ENCODE measurements at regions not wholly inside any gene's neighbourhood (a gene's known extent, or its start where the extent isn't known, plus 50 kb on each side); places are given as distances from the start of the nearest gene placed in this dataset.

DNA sequence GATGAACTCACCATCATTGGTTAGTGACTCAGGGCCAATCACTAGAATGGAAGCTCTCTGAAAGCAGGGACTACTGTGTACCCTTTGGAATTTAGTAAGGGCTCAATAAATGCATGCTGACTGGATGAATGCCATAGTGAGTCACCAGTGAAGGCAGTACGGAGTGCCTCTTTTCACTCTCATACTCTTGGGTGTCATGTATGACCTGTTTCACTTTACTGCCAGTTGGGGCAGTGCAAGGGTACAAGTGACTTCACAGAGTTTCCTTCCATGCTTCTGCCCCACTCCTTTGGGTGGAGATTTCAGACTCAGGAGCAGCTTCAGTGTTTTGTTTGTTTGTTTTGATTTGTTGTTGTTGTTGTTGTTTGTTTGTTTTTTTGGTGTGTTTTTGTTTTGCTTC is 57.7 kb downstream of the SOX3 start:
- TF ChIP-seq, protein P1, sequence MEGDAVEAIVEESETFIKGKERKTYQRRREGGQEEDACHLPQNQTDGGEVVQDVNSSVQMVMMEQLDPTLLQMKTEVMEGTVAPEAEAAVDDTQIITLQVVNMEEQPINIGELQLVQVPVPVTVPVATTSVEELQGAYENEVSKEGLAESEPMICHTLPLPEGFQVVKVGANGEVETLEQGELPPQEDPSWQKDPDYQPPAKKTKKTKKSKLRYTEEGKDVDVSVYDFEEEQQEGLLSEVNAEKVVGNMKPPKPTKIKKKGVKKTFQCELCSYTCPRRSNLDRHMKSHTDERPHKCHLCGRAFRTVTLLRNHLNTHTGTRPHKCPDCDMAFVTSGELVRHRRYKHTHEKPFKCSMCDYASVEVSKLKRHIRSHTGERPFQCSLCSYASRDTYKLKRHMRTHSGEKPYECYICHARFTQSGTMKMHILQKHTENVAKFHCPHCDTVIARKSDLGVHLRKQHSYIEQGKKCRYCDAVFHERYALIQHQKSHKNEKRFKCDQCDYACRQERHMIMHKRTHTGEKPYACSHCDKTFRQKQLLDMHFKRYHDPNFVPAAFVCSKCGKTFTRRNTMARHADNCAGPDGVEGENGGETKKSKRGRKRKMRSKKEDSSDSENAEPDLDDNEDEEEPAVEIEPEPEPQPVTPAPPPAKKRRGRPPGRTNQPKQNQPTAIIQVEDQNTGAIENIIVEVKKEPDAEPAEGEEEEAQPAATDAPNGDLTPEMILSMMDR (IDR thresholded peaks at IDR 0.05; ENCODE audit: extremely low read depth in 1 of 2, insufficient read depth in 1 of 2, low read depth in 1 of 2, low read length in 2 of 2), result no peak
- TF ChIP-seq POLR2AphosphoS5 (IDR thresholded peaks at IDR 0.05; ENCODE audit: insufficient read depth, low read depth, low read length), result no peak
- TF ChIP-seq POLR2A (IDR thresholded peaks at IDR 0.05; ENCODE audit: low read depth, low read length), result no peak
- no peak for TF ChIP-seq FOS (IDR thresholded peaks at IDR 0.05; ENCODE audit: borderline replicate concordance, insufficient read depth, low read length)
- no peak for TF ChIP-seq EZH2 (IDR thresholded peaks at IDR 0.05; ENCODE audit: borderline replicate concordance, low read depth, low read length, severe bottlenecking)

Data from endothelial cell of umbilical vein (primary cell).